HG02759 (cell line): ENCODE measurements at regions not wholly inside any gene's neighbourhood (a gene's known extent, or its start where the extent isn't known, plus 50 kb on each side); places are given as distances from the start of the nearest gene placed in this dataset.
"Not testable (repeated sequence)": the region's sequence is repeated elsewhere in the genome, so short reads cannot be mapped to it uniquely, and the experiment has no call there.

Source experiments
- ATAC-seq: cut with Tn5 transposase; IDR thresholded peaks from one replicate; pipeline ENCODE4 v1.9.1; 2021; ENCODE audit warnings: mild to moderate bottlenecking, moderate library complexity; ENCODE audit not compliant: unreplicated experiment

DNA sequence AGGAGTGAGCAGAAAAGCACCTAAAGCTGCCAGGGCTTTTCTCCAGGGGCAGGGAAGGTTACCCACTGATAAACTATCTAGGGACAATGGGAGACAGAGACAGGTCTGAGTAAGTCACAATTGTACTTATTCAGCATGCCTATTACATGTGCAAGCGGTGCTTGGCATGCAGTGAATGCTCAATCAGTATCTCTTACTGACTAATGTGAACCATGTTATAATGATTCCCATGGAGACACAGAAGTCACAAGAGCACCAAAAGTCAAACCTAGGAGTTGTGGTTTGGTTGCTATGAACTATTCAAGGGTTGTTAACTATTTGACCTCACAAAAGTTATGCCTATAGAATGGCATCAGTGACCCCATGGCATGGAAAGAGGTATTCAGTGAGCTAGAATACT lies 50.0 kb upstream of the RASGRP1 start:
- ATAC-seq: no peak

DNA sequence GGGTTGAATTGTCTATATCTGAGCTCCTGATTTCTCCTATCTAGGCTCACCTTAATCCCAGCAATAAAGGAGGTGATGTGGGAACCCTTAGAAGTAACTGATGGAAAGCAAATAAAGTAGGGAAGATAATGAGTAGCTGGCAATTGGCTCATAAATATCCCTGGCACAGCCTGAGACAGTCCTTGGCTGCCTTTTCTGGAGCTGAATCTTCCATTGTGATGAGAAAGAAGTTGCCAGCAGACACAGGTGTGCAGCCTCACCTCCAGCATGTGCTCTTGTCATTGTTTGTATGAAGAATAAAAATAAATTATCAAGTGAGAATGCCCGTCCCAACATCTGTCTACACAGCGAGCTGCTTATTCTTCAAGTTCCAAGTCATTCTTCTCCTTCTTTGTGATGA lies 53.2 kb upstream of the RASGRP1 start:
- ATAC-seq: no peak

DNA sequence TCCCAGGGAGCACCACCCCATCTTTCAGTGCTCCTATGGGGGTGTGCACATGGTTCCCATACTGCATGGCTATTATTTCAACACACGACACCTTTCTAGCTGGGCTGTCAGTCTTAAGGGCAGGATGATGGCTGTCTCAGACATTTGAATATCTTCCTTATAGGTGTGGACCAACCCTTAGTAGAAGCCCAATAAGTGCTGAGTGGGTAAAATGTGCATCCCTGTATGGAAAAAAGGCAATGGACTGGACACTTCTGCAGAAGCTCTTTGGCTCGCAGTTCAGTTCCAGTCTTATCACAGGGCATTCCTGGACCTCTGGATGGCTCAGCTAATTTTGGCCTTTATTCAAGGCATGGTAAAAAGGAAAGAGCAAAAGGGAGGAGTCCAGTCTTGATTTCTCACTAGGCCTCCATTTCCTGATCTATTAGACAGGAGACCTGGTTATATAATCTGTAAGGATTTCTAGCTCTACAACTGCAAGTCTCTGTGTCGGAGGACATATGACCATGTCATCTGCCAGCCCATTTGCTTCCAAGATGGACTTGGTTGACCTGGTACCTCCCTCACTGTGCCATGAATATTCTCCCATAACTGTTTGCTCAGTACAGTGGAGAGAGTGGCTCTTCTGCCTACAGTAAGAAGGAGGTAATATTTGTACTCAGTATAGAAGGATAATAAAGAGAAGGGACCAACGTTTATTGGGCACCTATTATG lies 53.8 kb upstream of the RASGRP1 start:
- no peak for ATAC-seq

DNA sequence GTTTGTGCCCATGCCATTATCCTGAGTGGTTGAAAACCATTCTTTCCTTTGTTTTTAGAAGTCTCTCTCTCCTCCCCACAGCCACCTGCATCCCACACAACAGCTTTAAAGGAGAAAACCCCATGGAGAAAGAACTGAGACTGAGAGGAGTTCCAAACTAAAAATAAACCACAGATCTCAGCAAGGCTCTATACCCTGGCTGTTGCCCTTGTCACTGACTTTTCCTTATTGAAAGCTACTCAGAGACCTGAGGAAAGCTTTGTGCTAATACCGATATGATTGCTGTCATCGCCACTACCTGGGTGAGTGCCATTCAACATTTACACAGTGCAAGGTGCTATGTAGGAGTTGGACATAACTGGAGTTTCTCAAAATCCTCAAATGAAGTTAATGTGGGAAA lies 55.5 kb upstream of the RASGRP1 start:
- no peak for ATAC-seq

DNA sequence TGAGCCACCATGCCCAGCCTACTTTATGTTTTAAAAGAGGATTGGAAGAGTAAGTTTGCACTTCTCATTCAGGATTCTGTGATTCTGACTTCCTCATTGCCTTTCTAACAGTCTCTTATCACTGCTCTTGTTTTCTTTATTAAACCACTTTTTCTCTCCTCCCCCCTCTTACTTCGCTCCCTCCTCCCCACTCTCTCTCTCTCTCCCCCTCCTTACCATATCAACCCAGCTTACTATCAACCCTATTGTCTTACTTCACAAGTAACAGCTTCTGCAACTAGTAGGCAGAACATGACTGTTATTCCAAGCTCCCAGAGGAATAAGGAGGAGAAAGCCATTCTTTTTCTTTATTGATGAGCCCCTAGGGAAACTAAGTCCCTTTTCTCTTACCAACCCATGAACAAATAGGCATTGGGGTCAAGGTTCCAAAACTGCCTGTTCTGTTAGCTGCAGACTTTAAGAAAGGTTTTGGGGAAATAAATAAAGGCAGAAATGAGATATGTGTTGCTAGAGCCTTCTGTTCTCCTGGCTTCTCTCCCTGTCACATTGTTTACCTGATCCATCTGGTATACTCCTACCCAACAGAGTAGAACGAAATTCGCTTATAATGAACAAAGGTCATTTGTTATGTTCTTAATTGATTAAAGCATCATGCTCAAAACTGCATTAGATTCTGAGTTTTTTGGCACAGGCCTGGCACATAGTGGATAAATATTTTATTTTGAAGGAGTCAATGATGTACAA lies 56.4 kb upstream of the RASGRP1 start:
- no peak for ATAC-seq

DNA sequence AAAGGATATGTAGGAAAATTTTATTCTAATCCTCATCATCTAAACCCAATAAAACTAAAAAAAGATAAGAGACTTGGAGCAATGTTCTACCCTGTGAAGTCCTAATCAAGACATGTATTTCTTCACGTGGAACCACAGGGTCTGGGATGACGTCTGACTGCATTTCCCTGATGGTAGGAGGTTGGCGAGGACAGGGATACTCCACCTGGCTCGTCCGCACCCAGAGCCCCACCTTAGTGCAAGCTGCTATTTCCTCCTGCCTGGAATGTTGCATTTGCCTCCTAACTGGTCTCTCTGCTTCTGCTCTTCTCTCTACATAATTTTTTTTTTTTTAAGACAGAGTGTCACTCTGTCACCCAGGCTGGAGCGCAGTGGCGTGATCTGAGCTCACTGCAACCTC lies 57.7 kb upstream of the RASGRP1 start:
- ATAC-seq: no peak

DNA sequence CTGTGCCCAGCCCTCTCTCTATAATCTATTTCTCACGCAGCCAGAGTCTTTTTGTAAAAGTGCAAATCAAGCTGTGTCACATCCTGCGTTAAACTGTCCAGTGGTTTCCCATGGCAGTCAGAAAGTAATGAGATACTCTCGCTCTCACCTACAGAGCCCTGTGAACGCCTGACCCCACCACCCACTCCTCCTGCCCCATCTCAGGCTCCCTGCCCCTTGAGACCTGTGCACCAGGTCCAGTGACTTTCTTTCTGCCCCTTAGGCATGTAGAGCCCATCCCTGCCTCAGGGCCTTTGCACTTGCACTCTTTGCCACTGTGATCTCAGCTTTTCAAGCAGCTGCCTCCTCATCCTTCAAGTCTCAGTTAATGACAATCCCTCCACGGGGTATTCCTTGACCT lies 58.3 kb upstream of the RASGRP1 start:
- no peak for ATAC-seq

DNA sequence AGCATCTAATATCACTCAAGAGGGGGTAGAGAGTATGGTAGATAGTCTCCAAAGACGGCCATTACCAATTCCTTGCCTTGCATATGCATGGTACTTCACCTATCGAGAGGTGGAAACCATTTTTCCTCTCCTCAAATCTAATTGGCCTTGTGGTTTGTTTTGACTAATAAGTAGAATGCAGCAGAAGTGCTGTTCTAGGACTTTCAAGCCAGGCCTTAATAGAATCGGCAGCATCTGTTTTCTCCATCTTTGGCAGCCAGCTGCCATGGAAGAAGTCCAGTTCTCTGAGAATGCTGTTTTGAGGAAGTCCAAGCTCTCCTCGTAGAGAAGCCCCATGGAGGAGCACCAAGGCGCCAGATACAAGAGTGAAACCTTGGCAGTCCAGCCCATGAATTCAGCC lies 59.1 kb upstream of the RASGRP1 start:
- ATAC-seq: no peak

DNA sequence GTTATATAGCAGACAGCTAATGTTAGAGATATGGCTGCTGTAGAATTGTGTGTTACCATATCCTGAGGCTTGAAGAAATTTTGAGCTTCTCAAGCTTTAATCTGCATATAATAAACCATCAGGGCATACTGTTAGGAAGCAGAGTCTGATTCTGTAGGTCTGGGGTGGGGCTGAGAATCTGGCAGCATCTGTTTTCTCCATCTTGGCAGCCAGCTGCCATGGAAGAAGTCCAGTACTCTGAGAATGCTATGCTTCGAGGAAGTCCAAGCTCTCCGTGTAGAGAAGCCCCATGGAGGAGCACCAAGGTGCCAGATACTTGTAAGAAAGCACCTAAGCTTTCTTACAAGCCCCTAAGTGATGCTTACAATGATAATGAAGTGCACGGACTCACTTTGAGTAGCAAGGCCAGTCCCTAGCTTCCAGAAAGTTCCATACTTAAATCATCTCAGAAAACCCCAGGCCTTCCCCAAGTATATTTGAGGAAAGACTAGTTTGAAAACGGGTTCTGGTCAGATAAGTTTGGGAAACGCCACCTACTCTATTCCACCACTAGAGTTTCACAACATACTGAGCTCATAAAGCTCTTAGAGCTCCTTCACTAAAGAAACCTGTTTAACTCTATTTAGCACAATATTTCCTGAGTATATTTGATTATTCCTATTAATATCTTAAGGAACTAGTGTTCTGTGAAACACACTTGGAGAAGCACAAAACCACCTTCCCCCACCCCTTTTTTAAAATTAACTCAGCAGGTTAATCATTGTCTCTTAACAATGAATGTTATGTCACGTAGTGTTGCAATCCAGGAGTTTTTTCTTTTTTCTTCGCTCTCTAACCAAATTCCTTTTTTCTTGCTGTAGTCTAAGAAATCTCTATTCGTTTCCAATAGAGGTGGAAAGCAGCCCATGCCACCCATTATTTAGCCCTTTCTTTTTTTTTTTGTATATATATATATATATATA lies 59.9 kb upstream of the RASGRP1 start:
- peak; percentile 59 for ATAC-seq

DNA sequence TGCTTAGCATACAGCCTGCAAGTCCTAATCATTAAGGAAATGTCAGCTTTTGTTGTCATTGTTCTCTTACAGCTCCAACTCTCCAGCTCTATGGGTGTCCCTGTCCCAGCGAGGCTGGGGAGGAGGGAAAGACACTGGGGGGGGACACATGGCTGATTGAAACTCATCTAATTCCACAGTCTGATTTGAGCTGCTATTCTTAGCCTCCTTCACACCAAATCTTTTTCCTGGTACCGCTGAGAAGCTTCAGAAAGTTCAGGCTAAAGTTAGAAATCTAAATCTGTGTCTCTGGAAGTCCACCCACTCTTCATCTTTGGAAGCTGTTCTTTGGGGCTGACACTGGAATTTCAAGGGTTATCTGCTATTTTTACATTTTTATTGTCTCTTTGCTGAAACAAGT lies 61.3 kb upstream of the RASGRP1 start:
- no peak for ATAC-seq

DNA sequence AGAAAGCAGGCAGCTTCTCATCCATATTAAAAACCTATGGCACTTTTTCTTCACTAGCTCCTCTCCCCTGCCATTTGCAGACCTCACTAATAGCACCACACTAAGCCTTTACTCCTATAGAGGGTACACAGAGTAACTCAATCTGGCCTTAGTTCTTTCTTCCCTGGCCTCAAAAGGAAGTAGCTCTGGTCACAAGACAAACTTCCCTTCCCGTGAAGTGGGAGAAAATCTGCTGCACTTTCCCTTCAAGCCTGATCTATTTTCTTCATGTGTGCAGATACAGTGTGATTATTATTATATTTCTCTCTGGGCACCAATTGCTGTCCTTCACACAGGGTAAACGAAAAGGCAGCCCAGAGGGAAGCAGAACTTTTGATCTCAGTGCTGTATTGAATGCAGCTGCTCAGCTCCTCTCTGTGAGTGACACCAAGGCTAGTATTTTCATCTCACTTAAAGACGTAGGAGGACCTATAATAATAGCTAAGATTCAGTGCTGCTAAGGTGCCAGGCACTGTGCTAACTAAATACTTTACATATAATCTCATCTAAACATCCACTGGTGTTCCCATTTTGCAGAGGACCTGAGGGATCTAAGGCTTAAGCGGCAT lies 61.9 kb upstream of the RASGRP1 start:
- no peak for ATAC-seq

DNA sequence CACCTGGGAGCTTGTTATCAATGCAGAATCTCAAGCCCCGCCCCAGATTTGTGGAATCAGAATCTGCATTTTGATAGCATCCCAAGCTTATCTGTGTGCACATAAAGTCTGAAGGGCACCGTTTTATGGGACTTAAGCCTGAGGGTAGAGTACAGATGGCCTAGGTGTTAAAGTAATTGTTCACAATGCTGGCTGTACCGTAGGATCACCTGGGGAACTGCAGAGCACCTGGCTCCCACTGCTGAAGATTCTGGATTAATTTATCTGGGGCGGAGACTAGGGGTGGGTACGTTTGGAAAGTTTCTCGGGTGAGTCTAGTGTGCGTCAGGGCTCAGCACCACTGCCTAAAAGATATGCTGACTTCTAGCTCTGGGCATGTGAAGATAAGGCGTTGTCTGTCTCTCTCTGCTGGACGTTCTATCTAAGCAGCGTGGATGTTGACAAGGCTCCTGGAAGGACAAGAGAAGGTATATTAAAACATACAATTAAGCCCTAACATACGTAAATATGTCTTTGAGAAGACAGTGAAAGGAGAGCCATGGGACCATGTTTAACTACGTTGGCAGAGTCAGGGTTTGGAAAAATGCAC lies 63.2 kb upstream of the RASGRP1 start:
- ATAC-seq: no peak

DNA sequence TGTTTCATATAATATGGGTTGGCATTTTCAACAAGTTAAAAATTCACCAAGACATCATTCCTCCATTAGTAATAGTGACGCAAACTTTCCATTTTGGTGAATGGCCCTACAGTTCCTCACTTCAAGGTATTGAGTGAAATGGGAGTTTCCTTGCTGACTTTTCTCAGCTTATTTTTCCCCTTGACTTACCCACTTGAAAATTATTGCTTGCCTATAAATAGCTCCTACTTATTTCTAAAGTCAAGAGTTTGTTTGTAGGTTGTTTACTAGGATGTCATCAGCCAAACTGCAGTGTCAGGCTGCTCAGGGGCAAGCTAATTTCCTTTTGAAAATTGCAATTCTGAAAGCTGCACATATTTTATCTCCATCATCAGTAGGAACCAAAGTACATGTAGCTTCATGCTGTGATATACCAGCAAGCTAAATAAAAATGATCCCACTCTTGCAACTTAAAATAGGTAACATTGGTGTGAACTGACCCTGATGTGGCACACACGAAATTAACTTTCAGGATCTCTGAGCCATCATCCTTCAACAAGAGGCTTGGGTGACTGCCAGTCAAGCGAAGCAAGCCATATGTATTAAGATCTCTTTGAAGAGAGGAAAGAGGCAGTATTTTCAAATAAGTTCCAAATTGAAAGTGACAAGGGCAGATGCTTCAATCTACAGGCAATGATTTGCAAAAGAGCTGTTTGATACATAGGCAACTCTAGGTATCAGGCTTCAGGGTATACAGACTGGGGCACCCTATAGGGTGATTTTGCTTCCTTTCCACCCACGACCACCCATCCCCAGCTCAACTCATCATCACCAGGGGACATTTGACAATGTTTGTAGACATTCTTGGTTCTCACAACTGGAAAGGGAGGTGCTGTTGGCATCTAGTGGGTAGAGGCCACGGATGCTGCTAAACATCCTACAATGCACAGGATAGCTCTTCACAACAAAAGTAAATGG lies 66.8 kb upstream of the RASGRP1 start:
- peak; percentile 65 for ATAC-seq

DNA sequence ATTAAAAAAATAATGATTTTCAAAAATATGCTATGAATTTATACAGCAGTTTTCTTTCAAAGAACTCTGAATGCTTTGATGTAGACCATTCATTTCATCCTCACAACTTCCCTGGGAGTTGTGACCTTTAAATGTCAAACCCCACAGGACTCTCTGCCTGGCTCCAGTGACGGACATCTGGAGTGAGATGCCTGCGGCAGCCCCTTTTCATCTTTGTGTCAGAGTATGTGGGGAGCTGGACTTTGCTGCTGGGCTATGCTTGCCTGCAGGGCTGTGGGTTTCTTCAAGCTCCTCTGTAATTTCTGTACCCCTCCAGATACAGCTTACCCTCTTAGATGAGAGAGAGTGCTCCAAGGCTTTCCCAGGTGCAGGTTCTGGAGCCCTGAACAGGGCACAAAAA lies 70.6 kb upstream of the RASGRP1 start:
- ATAC-seq: no peak

DNA sequence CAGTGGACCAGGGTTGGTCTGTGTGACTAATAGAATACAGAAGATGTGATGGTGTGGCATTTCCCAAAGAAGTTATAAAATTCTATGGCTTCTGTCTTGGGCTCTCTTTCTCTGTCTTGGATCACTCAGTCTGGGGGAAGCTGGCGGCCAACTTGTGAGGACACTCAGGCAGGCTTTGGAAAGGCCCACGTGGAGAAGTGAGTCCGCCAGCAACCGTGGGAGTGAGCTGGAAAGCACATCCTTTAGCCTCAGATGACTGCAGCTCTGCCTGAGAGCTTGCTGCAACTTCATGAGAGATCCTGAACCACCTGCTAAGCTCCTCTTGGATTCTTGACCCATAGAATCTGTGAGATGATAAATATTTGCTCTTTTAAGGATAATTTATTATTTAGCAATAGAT lies 72.0 kb upstream of the RASGRP1 start:
- no peak for ATAC-seq

DNA sequence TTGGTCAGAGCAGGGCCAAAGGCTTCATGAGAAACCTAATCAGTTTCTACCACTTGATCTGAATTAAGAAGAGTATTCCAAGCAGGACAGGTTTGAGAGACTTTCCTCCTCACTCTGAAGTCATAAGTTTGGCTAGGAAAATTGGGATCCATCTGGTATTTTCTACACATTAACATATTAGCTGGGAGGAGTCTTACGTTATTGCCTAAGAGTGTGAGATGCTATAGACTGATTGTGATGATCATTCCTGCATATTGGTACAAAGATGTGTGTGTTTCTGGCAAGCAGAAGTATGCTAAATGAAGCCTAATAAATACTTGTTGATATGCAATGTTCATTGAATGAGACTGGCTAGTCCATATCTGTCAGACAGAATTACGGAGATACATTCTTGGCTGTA lies 73.5 kb upstream of the RASGRP1 start:
- ATAC-seq: no peak

DNA sequence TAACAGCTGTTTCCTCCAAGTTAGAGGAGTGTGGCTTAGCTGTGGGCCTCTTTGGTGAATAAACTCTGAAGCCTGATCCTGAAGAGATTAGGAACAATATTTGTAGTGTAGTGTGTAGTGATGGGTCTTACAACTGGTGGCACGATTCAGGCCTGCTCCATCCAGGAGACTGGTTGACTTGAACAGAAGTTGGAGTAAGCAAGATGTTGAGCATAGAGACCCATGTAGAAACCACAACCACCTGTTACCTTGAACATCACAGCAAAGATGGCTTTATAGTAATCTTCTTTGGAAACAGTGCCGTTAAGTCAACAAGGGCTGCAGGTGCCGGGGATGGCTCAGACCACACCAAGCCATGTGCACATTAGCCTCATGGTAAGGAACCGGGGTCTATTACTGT lies 74.2 kb upstream of the RASGRP1 start:
- ATAC-seq: no peak

DNA sequence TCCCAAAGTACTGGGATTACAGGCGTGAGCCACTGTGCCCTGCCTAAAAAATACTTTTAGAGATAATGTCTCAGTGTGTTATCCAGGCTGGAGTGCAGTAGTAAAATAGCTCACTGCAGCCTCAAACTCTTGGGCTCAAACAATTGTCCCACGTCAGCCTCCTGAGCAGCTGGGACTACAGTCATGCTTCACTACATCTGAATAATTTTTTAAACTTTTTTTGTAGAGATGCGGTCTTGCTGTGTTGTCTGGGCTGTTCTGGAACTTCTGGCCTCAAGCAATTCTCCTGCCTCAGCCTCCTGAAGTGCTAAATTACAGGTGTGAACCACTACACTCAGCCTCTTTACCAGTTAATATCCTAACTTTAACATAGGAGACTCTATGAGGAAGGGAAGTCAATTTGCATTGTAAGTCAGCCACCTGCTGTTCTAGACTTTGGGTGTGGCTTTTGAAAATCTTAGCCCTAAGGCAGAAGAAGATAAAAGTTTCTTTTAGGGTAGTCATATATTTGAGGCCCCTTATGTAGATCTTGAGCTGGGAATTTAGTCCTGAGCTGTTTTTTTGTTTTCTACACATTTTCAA lies 78.2 kb upstream of the RASGRP1 start:
- ATAC-seq: peak; percentile 68

DNA sequence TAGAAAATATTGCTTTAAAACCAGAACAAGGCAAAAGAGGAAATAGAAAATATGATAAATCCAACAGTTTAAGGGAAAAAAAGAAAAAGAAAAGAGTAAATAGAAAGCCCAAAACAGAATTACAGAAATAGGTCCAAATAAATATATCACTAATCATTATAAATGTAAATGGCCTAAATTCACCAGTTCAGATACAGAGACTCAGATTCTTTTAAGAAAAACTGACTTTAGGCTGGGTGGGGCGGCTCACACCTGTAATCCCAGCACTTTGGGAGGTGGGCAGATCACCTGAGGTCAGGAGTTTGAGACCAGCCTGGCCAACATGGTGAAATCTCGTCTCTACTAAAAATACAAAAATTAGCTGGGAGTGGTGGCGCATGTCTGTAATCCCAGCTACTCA lies 79.7 kb upstream of the RASGRP1 start:
- ATAC-seq: not testable (repeated sequence)
